ENCODE measurements at regions not wholly inside any gene's neighbourhood (a gene's known extent, or its start where the extent isn't known, plus 50 kb on each side); places are given as distances from the start of the nearest gene placed in this dataset.
"Not testable (repeated sequence)": the region's sequence is repeated elsewhere in the genome, so short reads cannot be mapped to it uniquely, and the experiment has no call there.

- no peak for DNase-seq (ENCODE audit: low read depth in 2 of 2)
Observed at GRCh38 chr3:118116991-118117390, 917.7 kb downstream of the IGSF11 start.

- no peak for DNase-seq (ENCODE audit: low read depth in 2 of 2)
Observed at GRCh38 chr3:118126751-118127150, 907.9 kb downstream of the IGSF11 start.

- no peak for DNase-seq (ENCODE audit: low read depth in 2 of 2)
Observed at GRCh38 chr3:118127992-118128391, 906.7 kb downstream of the IGSF11 start.

GRCh38 chr3:118128886-118129285 is 905.8 kb downstream of the IGSF11 start:
- no peak for DNase-seq (ENCODE audit: low read depth in 2 of 2)

GRCh38 chr3:118137778-118138177 is 896.9 kb downstream of the IGSF11 start:
- no peak for DNase-seq (ENCODE audit: low read depth in 2 of 2)

- DNase-seq (ENCODE audit: low read depth in 2 of 2) = no peak
Observed at GRCh38 chr3:118144919-118145318, 889.7 kb downstream of the IGSF11 start.

- no peak for DNase-seq (ENCODE audit: low read depth in 2 of 2)
Observed at GRCh38 chr3:118146658-118147375, 887.8 kb downstream of the IGSF11 start.

- no peak for DNase-seq (ENCODE audit: low read depth in 2 of 2)
Observed at GRCh38 chr3:118151164-118151563, 883.5 kb downstream of the IGSF11 start.

- DNase-seq (ENCODE audit: low read depth in 2 of 2) = not testable (repeated sequence)
Observed at GRCh38 chr3:118162627-118163588, 871.7 kb downstream of the IGSF11 start.

- no peak for DNase-seq (ENCODE audit: low read depth in 2 of 2)
Observed at GRCh38 chr3:118165413-118165812, 869.2 kb downstream of the IGSF11 start.

- no peak for DNase-seq (ENCODE audit: low read depth in 2 of 2)
Observed at GRCh38 chr3:118167571-118167970, 867.1 kb downstream of the IGSF11 start.

- DNase-seq (ENCODE audit: low read depth in 2 of 2) = no peak
Observed at GRCh38 chr3:118168175-118168574, 866.5 kb downstream of the IGSF11 start.

GRCh38 chr3:118171236-118171852 is 863.3 kb downstream of the IGSF11 start:
- no peak for DNase-seq (ENCODE audit: low read depth in 2 of 2)

- DNase-seq (ENCODE audit: low read depth in 2 of 2) = no peak
Observed at GRCh38 chr3:118180853-118181252, 853.8 kb downstream of the IGSF11 start.

GRCh38 chr3:118181274-118181673 is 853.4 kb downstream of the IGSF11 start:
- DNase-seq (ENCODE audit: low read depth in 2 of 2) = no peak

- DNase-seq (ENCODE audit: low read depth in 2 of 2) = no peak
Observed at GRCh38 chr3:118186051-118186450, 848.6 kb downstream of the IGSF11 start.

- DNase-seq (ENCODE audit: low read depth in 2 of 2) = no peak
Observed at GRCh38 chr3:118187221-118187620, 847.4 kb downstream of the IGSF11 start.

- no peak for DNase-seq (ENCODE audit: low read depth in 2 of 2)
Observed at GRCh38 chr3:118196183-118196582, 838.5 kb downstream of the IGSF11 start.

GRCh38 chr3:118199044-118199443 is 835.6 kb downstream of the IGSF11 start:
- DNase-seq (ENCODE audit: low read depth in 2 of 2) = no peak

- DNase-seq (ENCODE audit: low read depth in 2 of 2) = no peak
Observed at GRCh38 chr3:118204052-118204656, 830.5 kb downstream of the IGSF11 start.

GRCh38 chr3:118207271-118207670 is 827.4 kb downstream of the IGSF11 start:
- DNase-seq (ENCODE audit: low read depth in 2 of 2) = no peak

- DNase-seq (ENCODE audit: low read depth in 2 of 2) = no peak
Observed at GRCh38 chr3:118208642-118209041, 826.0 kb downstream of the IGSF11 start.

All from lung microvascular endothelial cell (primary cell).